ENCODE measurements at regions not wholly inside any gene's neighbourhood (a gene's known extent, or its start where the extent isn't known, plus 50 kb on each side); places are given as distances from the start of the nearest gene placed in this dataset.
A peak's percentile ranks its signal among the peaks of the same experiment; 100 is the strongest.

DNA sequence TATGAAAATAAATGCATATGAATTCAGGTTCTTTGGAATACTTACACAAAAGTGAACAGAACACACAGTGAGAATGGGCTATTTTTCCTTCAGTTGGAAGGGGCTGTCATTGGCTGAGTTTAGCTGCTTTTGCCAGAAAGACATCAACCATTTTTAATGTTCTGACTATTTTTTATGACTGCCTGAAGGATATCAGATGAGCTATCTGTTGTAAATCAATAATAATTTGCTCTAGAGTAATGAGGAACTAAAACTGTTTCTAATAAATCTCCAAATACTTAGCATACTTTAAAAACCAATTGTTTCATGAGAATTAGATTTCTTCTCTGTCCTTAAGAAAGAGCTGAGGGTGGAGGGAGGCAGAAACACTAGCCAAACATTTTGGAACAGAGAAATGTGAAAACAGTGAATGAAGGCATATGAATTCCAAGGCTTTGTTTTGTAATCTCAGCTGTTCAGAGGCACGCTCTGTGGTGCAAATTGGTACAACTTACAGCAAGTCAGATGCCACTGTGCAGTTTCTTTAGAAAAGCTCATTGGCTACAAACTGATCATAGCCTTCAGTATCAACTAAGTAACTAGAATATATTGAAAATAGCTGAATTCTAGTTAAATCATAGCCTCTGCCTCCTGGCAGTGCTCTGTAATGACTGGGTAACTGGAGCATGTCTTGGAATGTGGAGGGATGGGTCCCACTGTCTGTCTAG lies 228.9 kb upstream of the JAG1 start:
- Histone ChIP-seq H3K9me3 (ENCODE audit: insufficient read depth, low read depth, low read length) (no peaks in the 10 kb centered on the region), H4K20me1 (ENCODE audit: insufficient read depth, low read length) (no peaks in the 10 kb centered on the region), H3K27ac (ENCODE audit: low read depth, low read length) (no peak overlapping the region), H3K9ac (ENCODE audit: low read length) (no peak overlapping the region), H3K79me2 (ENCODE audit: insufficient read depth, low read length) (no peaks in the 10 kb centered on the region), H2AFZ (ENCODE audit: low read depth, low read length) (no peak overlapping the region), H3K4me1 (ENCODE audit: insufficient read depth, low read length) (no peaks in the 10 kb centered on the region), H3K4me2 (ENCODE audit: low read length) (no peak overlapping the region), H3K36me3 (ENCODE audit: insufficient read depth, low read length) (no peaks in the 10 kb centered on the region), H3K4me3 (ENCODE audit: insufficient read depth, low read depth, low read length) (no peak overlapping the region), H3K27me3 (ENCODE audit: insufficient read depth, low read length) (no peaks in the 10 kb centered on the region)
- peaks cover 22% of the 10 kb centered on the region for H3K4me1 Mint-ChIP-seq (ENCODE audit: low read depth, unreplicated experiment)
- H3K27me3 Mint-ChIP-seq (ENCODE audit: low read depth, unreplicated experiment) = no peaks in the 10 kb centered on the region
- no peak for FAIRE-seq
- TF ChIP-seq, protein P1, sequence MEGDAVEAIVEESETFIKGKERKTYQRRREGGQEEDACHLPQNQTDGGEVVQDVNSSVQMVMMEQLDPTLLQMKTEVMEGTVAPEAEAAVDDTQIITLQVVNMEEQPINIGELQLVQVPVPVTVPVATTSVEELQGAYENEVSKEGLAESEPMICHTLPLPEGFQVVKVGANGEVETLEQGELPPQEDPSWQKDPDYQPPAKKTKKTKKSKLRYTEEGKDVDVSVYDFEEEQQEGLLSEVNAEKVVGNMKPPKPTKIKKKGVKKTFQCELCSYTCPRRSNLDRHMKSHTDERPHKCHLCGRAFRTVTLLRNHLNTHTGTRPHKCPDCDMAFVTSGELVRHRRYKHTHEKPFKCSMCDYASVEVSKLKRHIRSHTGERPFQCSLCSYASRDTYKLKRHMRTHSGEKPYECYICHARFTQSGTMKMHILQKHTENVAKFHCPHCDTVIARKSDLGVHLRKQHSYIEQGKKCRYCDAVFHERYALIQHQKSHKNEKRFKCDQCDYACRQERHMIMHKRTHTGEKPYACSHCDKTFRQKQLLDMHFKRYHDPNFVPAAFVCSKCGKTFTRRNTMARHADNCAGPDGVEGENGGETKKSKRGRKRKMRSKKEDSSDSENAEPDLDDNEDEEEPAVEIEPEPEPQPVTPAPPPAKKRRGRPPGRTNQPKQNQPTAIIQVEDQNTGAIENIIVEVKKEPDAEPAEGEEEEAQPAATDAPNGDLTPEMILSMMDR (IDR thresholded peaks at IDR 0.05; ENCODE audit: insufficient read depth, low read depth, low read length) = no peak
- no peak for TF ChIP-seq EZH2 (IDR thresholded peaks at IDR 0.05; ENCODE audit: insufficient read depth, low read length)
- peak; percentile 52 for DNase-seq (ENCODE audit: low read depth)
- peak overlapping the region; percentile 82 for H3K27ac Mint-ChIP-seq (ENCODE audit: unreplicated experiment)
- no peaks in the 10 kb centered on the region for H3K9me3 Mint-ChIP-seq (ENCODE audit: unreplicated experiment)
- H3K4me3 Mint-ChIP-seq (ENCODE audit: unreplicated experiment) = peak overlapping the region; percentile 47
- no peaks in the 10 kb centered on the region for H3K36me3 Mint-ChIP-seq (ENCODE audit: low read depth, unreplicated experiment)

DNA sequence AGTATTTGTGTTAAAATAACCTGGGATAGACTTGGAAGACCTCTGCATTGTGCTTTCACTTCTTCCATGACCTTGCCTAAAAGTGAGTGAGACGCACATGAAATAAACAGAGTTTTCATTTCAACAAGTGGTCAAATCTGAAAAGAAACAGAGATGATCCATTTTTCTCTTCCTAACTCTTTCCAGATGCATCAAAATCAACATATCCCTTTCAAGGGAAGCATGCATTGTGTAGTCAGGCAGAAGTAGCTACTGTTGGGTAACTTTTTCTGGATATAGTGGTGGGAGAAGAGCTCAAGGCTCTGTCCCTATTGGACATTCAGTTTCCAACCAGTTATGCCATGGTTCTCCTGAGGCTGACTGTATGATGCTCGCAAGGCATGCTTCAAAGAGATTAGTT lies 233.0 kb upstream of the JAG1 start:
- no peak overlapping the region for H3K9ac ChIP-seq (ENCODE audit: low read length)
- no peaks in the 10 kb centered on the region for H3K36me3 ChIP-seq (ENCODE audit: insufficient read depth, low read length)
- FAIRE-seq (no peak), DNase-seq (ENCODE audit: low read depth) (no peak)
- H4K20me1 ChIP-seq (ENCODE audit: insufficient read depth, low read length) = no peaks in the 10 kb centered on the region
- peaks cover 3% of the 10 kb centered on the region for H3K4me1 ChIP-seq (ENCODE audit: insufficient read depth, low read length)
- Mint-ChIP-seq H3K27me3 (ENCODE audit: low read depth, unreplicated experiment) (no peaks in the 10 kb centered on the region), H3K27ac (ENCODE audit: unreplicated experiment) (no peak overlapping the region), H3K4me3 (ENCODE audit: unreplicated experiment) (no peak overlapping the region), H3K9me3 (ENCODE audit: unreplicated experiment) (no peaks in the 10 kb centered on the region), H3K36me3 (ENCODE audit: low read depth, unreplicated experiment) (no peaks in the 10 kb centered on the region), H3K4me1 (ENCODE audit: low read depth, unreplicated experiment) (peaks cover 22% of the 10 kb centered on the region)
- H2AFZ ChIP-seq (ENCODE audit: low read depth, low read length) = no peak overlapping the region
- no peaks in the 10 kb centered on the region for H3K27me3 ChIP-seq (ENCODE audit: insufficient read depth, low read length)
- H3K9me3 ChIP-seq (ENCODE audit: insufficient read depth, low read depth, low read length) = no peaks in the 10 kb centered on the region
- no peak overlapping the region for H3K27ac ChIP-seq (ENCODE audit: low read depth, low read length)
- H3K4me3 ChIP-seq (ENCODE audit: insufficient read depth, low read depth, low read length) = no peak overlapping the region
- TF ChIP-seq EZH2 (IDR thresholded peaks at IDR 0.05; ENCODE audit: insufficient read depth, low read length) = no peak
- TF ChIP-seq, protein P1 (IDR thresholded peaks at IDR 0.05; ENCODE audit: insufficient read depth, low read depth, low read length) = no peak
- H3K79me2 ChIP-seq (ENCODE audit: insufficient read depth, low read length) = no peaks in the 10 kb centered on the region
- H3K4me2 ChIP-seq (ENCODE audit: low read length) = no peak overlapping the region

DNA sequence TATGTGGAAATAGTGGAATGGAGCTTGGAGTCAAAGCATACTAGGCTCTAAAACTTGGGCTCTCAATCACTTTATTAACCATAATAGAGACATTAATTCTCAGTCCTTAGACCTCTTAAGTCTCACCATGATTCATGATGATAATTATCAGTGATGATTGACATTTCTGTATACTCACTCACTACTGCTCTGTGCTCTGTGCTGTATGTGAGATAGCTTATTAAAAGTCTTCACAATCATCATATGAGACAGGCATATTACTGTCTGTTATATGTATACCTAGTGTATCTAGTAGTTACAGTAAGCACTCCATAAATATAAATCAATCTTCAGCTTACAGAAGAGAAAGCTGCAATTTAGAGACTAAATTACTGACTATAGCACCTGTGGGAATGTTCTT lies 236.0 kb upstream of the JAG1 start:
- Histone ChIP-seq H3K4me2 (ENCODE audit: low read length) (no peak overlapping the region), H3K4me1 (ENCODE audit: insufficient read depth, low read length) (peaks cover 3% of the 10 kb centered on the region), H4K20me1 (ENCODE audit: insufficient read depth, low read length) (no peaks in the 10 kb centered on the region), H3K9me3 (ENCODE audit: insufficient read depth, low read depth, low read length) (no peaks in the 10 kb centered on the region), H3K4me3 (ENCODE audit: insufficient read depth, low read depth, low read length) (no peak overlapping the region), H3K27me3 (ENCODE audit: insufficient read depth, low read length) (no peaks in the 10 kb centered on the region), H3K27ac (ENCODE audit: low read depth, low read length) (no peak overlapping the region), H2AFZ (ENCODE audit: low read depth, low read length) (no peak overlapping the region), H3K36me3 (ENCODE audit: insufficient read depth, low read length) (no peaks in the 10 kb centered on the region), H3K79me2 (ENCODE audit: insufficient read depth, low read length) (no peaks in the 10 kb centered on the region), H3K9ac (ENCODE audit: low read length) (no peak overlapping the region)
- no peak overlapping the region for H3K4me3 Mint-ChIP-seq (ENCODE audit: unreplicated experiment)
- TF ChIP-seq, protein P1 (IDR thresholded peaks at IDR 0.05; ENCODE audit: insufficient read depth, low read depth, low read length) = no peak
- no peak for TF ChIP-seq EZH2 (IDR thresholded peaks at IDR 0.05; ENCODE audit: insufficient read depth, low read length)
- no peaks in the 10 kb centered on the region for H3K27me3 Mint-ChIP-seq (ENCODE audit: low read depth, unreplicated experiment)
- DNase-seq (ENCODE audit: low read depth) (no peak), FAIRE-seq (peak; percentile 32)
- no peak overlapping the region for H3K27ac Mint-ChIP-seq (ENCODE audit: unreplicated experiment)
- H3K9me3 Mint-ChIP-seq (ENCODE audit: unreplicated experiment) = no peaks in the 10 kb centered on the region
- H3K36me3 Mint-ChIP-seq (ENCODE audit: low read depth, unreplicated experiment) = no peaks in the 10 kb centered on the region
- H3K4me1 Mint-ChIP-seq (ENCODE audit: low read depth, unreplicated experiment) = no peaks in the 10 kb centered on the region
